ENCODE measurements at regions not wholly inside any gene's neighbourhood (a gene's known extent, or its start where the extent isn't known, plus 50 kb on each side); places are given as distances from the start of the nearest gene placed in this dataset.
"Not testable (repeated sequence)": the region's sequence is repeated elsewhere in the genome, so short reads cannot be mapped to it uniquely, and the experiment has no call there.

- Histone ChIP-seq H3K4me1 (ENCODE audit: insufficient read depth, low read length, poor library complexity, severe bottlenecking) (no peaks in the 10 kb centered on the region), H2AFZ (ENCODE audit: low read length) (peak overlapping the region; percentile 69)
Observed at GRCh38 chr9:29176231-29176630, 1603.0 kb upstream of the C9orf72 start.

GRCh38 chr9:29176786-29177185 is 1603.5 kb upstream of the C9orf72 start:
- Histone ChIP-seq H3K9me3 (ENCODE audit: insufficient read depth, low read depth, low read length) (no peaks in the 10 kb centered on the region), H3K4me1 (ENCODE audit: insufficient read depth, low read length, poor library complexity, severe bottlenecking) (no peaks in the 10 kb centered on the region), H3K27me3 (ENCODE audit: insufficient read depth, low read length, poor library complexity, severe bottlenecking) (no peaks in the 10 kb centered on the region), H3K79me2 (ENCODE audit: insufficient read depth, low read length) (no peaks in the 10 kb centered on the region), H3K9me2 (replicated peaks; ENCODE audit: low read depth, low read length) (no peaks in the 10 kb centered on the region), H3K4me3 (ENCODE audit: low read length, poor library complexity, severe bottlenecking) (no peak overlapping the region), H3F3A (ENCODE audit: low read depth) (no peaks in the 10 kb centered on the region), H3K36me3 (ENCODE audit: insufficient read depth, low read length) (no peaks in the 10 kb centered on the region), H4K20me1 (ENCODE audit: insufficient read depth, low read length, poor library complexity, severe bottlenecking) (no peaks in the 10 kb centered on the region), H3K4me2 (ENCODE audit: low read depth, low read length, poor library complexity, severe bottlenecking) (no peak overlapping the region), H2AFZ (ENCODE audit: low read length) (0 out of 2 replicates have a peak overlapping the region, but pooled peaks have one; percentile 69), H3K9ac (ENCODE audit: low read depth, low read length, poor library complexity, severe bottlenecking) (no peak overlapping the region)
- no peak for TF ChIP-seq CTCF (conservative IDR thresholded peaks at IDR 0.05; ENCODE audit: low read length)
- TF ChIP-seq EZH2phosphoT487 (IDR thresholded peaks at IDR 0.05; ENCODE audit: borderline replicate concordance) = no peak

More at GRCh38 chr9:29176231-29176630, 1603.0 kb upstream of the C9orf72 start:
- Histone ChIP-seq H3K4me2 (ENCODE audit: low read depth, low read length, poor library complexity, severe bottlenecking) (no peak overlapping the region), H3K9me2 (replicated peaks; ENCODE audit: low read depth, low read length) (no peaks in the 10 kb centered on the region), H3K36me3 (ENCODE audit: insufficient read depth, low read length) (no peaks in the 10 kb centered on the region), H3K27me3 (ENCODE audit: insufficient read depth, low read length, poor library complexity, severe bottlenecking) (no peaks in the 10 kb centered on the region), H3F3A (ENCODE audit: low read depth) (no peaks in the 10 kb centered on the region), H3K9ac (ENCODE audit: low read depth, low read length, poor library complexity, severe bottlenecking) (no peak overlapping the region), H3K9me3 (ENCODE audit: insufficient read depth, low read depth, low read length) (no peaks in the 10 kb centered on the region), H3K79me2 (ENCODE audit: insufficient read depth, low read length) (no peaks in the 10 kb centered on the region), H3K4me3 (ENCODE audit: low read length, poor library complexity, severe bottlenecking) (no peak overlapping the region), H4K20me1 (ENCODE audit: insufficient read depth, low read length, poor library complexity, severe bottlenecking) (no peaks in the 10 kb centered on the region)
- TF ChIP-seq CTCF (conservative IDR thresholded peaks at IDR 0.05; ENCODE audit: low read length) = no peak
- no peak for TF ChIP-seq EZH2phosphoT487 (IDR thresholded peaks at IDR 0.05; ENCODE audit: borderline replicate concordance)

GRCh38 chr9:29183971-29184370 is 1610.7 kb upstream of the C9orf72 start:
- Histone ChIP-seq H3K9me2 (replicated peaks; ENCODE audit: low read depth, low read length) (no peaks in the 10 kb centered on the region), H3K4me3 (ENCODE audit: low read length, poor library complexity, severe bottlenecking) (no peak overlapping the region), H3K9ac (ENCODE audit: low read depth, low read length, poor library complexity, severe bottlenecking) (no peak overlapping the region), H3K4me2 (ENCODE audit: low read depth, low read length, poor library complexity, severe bottlenecking) (no peak overlapping the region), H3F3A (ENCODE audit: low read depth) (no peaks in the 10 kb centered on the region), H3K36me3 (ENCODE audit: insufficient read depth, low read length) (no peaks in the 10 kb centered on the region), H3K4me1 (ENCODE audit: insufficient read depth, low read length, poor library complexity, severe bottlenecking) (no peaks in the 10 kb centered on the region), H3K27me3 (ENCODE audit: insufficient read depth, low read length, poor library complexity, severe bottlenecking) (no peaks in the 10 kb centered on the region), H4K20me1 (ENCODE audit: insufficient read depth, low read length, poor library complexity, severe bottlenecking) (no peaks in the 10 kb centered on the region), H2AFZ (ENCODE audit: low read length) (no peak overlapping the region), H3K79me2 (ENCODE audit: insufficient read depth, low read length) (no peaks in the 10 kb centered on the region), H3K9me3 (ENCODE audit: insufficient read depth, low read depth, low read length) (no peaks in the 10 kb centered on the region)
- no peak for TF ChIP-seq CTCF (conservative IDR thresholded peaks at IDR 0.05; ENCODE audit: low read length)
- TF ChIP-seq EZH2phosphoT487 (IDR thresholded peaks at IDR 0.05; ENCODE audit: borderline replicate concordance) = no peak

- not testable (repeated sequence) for H3K27me3 ChIP-seq (ENCODE audit: insufficient read depth, low read length, poor library complexity, severe bottlenecking); H3K4me2 ChIP-seq (ENCODE audit: low read depth, low read length, poor library complexity, severe bottlenecking); H3K79me2 ChIP-seq (ENCODE audit: insufficient read depth, low read length); H2AFZ ChIP-seq (ENCODE audit: low read length); H3K4me1 ChIP-seq (ENCODE audit: insufficient read depth, low read length, poor library complexity, severe bottlenecking); H3K36me3 ChIP-seq (ENCODE audit: insufficient read depth, low read length); H3F3A ChIP-seq (ENCODE audit: low read depth); H3K9ac ChIP-seq (ENCODE audit: low read depth, low read length, poor library complexity, severe bottlenecking); H4K20me1 ChIP-seq (ENCODE audit: insufficient read depth, low read length, poor library complexity, severe bottlenecking); H3K9me2 ChIP-seq (replicated peaks; ENCODE audit: low read depth, low read length); H3K4me3 ChIP-seq (ENCODE audit: low read length, poor library complexity, severe bottlenecking); H3K9me3 ChIP-seq (ENCODE audit: insufficient read depth, low read depth, low read length)
Observed at GRCh38 chr9:29188771-29189170, 1615.5 kb upstream of the C9orf72 start.

GRCh38 chr9:29189221-29189620 is 1615.9 kb upstream of the C9orf72 start:
- not testable (repeated sequence) for H3K79me2 ChIP-seq (ENCODE audit: insufficient read depth, low read length); H3K4me2 ChIP-seq (ENCODE audit: low read depth, low read length, poor library complexity, severe bottlenecking); H4K20me1 ChIP-seq (ENCODE audit: insufficient read depth, low read length, poor library complexity, severe bottlenecking); H3K27me3 ChIP-seq (ENCODE audit: insufficient read depth, low read length, poor library complexity, severe bottlenecking); H3K4me3 ChIP-seq (ENCODE audit: low read length, poor library complexity, severe bottlenecking); H3F3A ChIP-seq (ENCODE audit: low read depth); H3K9me3 ChIP-seq (ENCODE audit: insufficient read depth, low read depth, low read length); H3K36me3 ChIP-seq (ENCODE audit: insufficient read depth, low read length); H3K9me2 ChIP-seq (replicated peaks; ENCODE audit: low read depth, low read length); H3K9ac ChIP-seq (ENCODE audit: low read depth, low read length, poor library complexity, severe bottlenecking); H3K4me1 ChIP-seq (ENCODE audit: insufficient read depth, low read length, poor library complexity, severe bottlenecking); H2AFZ ChIP-seq (ENCODE audit: low read length)

Data from Loucy (cell line).